HAP-1 (cell line): ENCODE measurements at regions not wholly inside any gene's neighbourhood (a gene's known extent, or its start where the extent isn't known, plus 50 kb on each side); places are given as distances from the start of the nearest gene placed in this dataset.

ENCODE experiments used
- DNase-seq, 2 experiments: peaks; one replicate each; pipeline ENCODE4 v3.0.0-alpha.2; 2016 to 2020; ENCODE audit warnings: low spot score in 2 of 2
- H3K27me3 ChIP-seq: fragments of 250-450 bp; sonication (Bioruptor Pico); 2 replicates; pipeline ENCODE4 v1.5.1; 2020; ENCODE audit warnings: low read depth, mild to moderate bottlenecking, moderate library complexity
- H3K36me3 ChIP-seq: fragments of 250-450 bp; sonication (Bioruptor Pico); replicated peaks from 2 replicates; pipeline ENCODE4 v1.5.1; 2020; ENCODE audit warnings: mild to moderate bottlenecking
- H3K4me1 ChIP-seq: fragments of 250-450 bp; sonication (Bioruptor Pico); 2 replicates; pipeline ENCODE4 v1.5.1; 2020; ENCODE audit warnings: mild to moderate bottlenecking
- H3K4me3 ChIP-seq: fragments of 250-450 bp; sonication (Bioruptor Pico); 2 replicates; pipeline ENCODE4 v1.5.1; 2020; ENCODE audit warnings: mild to moderate bottlenecking, moderate library complexity
- H3K9me3 ChIP-seq: fragments of 250-450 bp; sonication (Bioruptor Pico); 2 replicates; pipeline ENCODE4 v1.5.1; 2020; ENCODE audit warnings: mild to moderate bottlenecking, moderate library complexity
- in situ Hi-C: fragments of 300-500 bp; cut with MboI; formaldehyde crosslinking; loops from 3 replicates; pipeline ENCODE4 v1.14.3; 2020; ENCODE audit warnings: low sequenced_read_pairs, inconsistent platforms, mixed read lengths

DNA sequence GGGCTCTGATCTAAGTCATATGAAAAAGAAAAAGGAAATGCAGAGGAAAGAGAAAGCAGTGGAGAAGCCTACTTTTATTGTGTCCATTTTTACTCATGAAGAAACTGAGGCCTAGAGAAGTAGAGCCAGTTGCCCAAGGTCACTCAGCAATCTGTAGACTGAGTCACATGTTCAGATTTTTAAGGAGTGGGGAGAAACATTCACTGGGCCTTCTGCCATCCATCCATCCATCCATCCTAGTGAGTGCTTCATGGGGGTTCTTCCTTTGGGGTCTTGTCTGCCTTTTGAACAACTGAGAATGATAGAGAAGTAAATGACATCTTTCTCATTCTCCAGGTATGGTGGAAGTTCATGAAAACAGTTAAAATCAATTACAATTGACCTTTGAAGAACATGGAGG is 233.6 kb upstream of the SRRM4 start:
- Histone ChIP-seq H3K9me3 (no peaks in the 10 kb centered on the region), H3K4me1 (no peaks in the 10 kb centered on the region), H3K4me3 (no peak overlapping the region), H3K36me3 (no peaks in the 10 kb centered on the region), H3K27me3 (no peaks in the 10 kb centered on the region)
- no peak for DNase-seq
- in situ Hi-C loops: no loop called here

DNA sequence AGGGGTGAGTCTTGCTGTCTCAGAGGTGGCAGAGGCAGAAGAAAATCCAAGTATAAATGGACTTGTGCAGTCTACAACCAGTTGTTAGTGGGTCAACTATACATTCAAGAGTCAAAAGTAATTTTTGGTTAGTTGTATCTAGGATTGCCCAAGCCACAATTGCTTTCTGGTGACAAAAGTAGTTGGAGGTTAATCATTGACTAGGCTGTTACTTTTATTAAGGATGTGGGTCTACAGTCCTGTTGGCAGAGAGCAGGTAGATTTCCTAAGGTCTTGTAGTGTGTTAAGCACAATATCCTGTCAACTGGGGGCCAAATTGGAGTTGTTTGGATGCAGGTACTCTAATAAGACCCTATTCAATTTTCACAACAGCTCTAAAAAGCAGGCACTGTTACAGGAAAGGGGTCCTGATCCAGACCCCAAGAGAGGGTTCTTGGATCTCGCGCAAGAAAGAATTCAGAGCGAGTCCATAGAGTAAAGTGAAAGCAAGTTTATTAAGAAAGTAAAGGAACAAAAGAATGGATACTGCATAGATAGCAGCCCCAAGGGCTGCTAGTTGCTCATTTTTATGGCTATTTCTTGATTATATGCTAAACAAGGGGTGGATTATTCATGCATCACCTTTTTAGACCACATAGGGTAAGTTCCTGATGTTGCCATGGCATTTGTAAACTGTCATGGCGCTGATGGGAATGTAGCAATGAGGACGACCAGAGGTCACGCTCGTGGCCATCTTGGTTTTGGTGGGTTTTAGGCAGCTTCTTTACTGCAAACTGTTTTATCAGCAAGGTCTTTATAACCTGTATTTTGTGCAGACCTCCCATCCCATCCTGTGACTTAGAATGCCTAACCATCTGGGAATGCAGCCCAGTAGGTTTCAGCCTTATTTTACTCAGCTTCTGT is 232.6 kb upstream of the SRRM4 start:
- H3K27me3 ChIP-seq: no peaks in the 10 kb centered on the region
- no peak for DNase-seq
- no peaks in the 10 kb centered on the region for H3K9me3 ChIP-seq
- H3K4me3 ChIP-seq: no peak overlapping the region
- in situ Hi-C loops: no loop called here
- no peaks in the 10 kb centered on the region for H3K4me1 ChIP-seq
- H3K36me3 ChIP-seq: no peaks in the 10 kb centered on the region

DNA sequence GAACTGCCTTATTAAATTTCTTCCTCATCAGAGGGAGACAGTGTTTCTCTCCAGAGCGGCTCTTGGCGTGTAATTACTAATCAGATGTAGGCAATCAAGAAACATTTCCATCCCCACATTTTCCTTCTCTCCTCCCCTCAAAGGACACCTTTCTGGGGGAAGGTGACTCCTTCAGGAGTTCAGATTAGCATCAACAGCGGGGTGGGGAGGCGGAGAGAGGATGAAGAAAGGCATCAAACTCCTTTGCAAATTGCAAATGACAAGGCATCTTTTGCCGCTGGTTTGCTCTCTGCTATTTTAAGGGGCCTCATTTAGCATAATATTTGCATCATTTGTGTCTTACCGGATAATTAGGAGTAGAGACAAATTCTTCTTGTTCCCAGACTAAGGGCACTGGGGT is 231.7 kb upstream of the SRRM4 start:
- Histone ChIP-seq H3K36me3 (no peaks in the 10 kb centered on the region), H3K4me1 (no peaks in the 10 kb centered on the region), H3K27me3 (no peaks in the 10 kb centered on the region), H3K9me3 (no peaks in the 10 kb centered on the region), H3K4me3 (no peak overlapping the region)
- in situ Hi-C loops: no loop called here
- DNase-seq: no peak

DNA sequence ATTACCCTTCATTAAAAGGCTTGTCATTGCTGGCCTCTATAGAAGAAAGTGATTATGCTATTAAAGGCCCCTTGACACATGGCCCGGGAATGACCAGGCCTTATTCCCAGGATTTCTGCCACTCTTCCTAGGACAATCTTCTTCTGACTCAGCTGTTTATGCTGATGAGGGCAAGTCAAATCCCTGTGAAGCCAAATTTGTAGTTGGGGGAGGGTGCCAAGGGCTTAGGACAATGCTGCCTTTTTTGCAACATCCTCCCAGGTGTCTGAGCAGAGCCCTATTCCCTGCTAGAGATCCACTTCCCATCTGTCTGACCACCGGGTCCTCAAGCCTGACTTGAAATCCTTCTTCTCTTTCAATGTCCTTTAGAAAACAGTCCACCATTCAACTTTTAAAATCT is 230.7 kb upstream of the SRRM4 start:
- Histone ChIP-seq H3K27me3 (no peaks in the 10 kb centered on the region), H3K4me3 (no peak overlapping the region), H3K9me3 (no peaks in the 10 kb centered on the region), H3K36me3 (no peaks in the 10 kb centered on the region), H3K4me1 (no peaks in the 10 kb centered on the region)
- in situ Hi-C loops: no loop called here
- no peak for DNase-seq

- Histone ChIP-seq H3K4me1 (no peaks in the 10 kb centered on the region), H3K36me3 (no peaks in the 10 kb centered on the region), H3K27me3 (no peaks in the 10 kb centered on the region), H3K4me3 (no peak overlapping the region), H3K9me3 (no peaks in the 10 kb centered on the region)
- DNase-seq: no peak
- in situ Hi-C loops: no loop called here
Measured at GRCh38 chr12:118751355-118751754, 230.0 kb upstream of the SRRM4 start.

DNA sequence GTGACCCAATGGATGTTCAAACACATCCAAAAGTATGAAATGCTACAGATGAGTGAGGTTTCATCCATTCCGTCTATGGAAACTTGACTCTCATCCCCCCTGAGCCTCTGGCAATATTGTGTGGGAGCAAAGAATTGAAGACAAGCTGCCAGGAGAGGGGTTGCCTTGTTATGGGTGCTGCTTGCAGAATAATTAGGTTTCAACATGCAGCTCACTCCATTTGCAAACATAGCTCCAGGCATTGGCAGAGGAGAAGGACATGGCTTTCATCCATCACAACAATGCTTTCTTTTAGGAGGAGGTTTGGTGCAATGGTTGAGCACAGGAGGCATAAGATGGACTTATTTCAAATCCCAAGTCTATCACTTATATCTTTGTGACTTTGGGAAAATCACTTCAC is 220.7 kb upstream of the SRRM4 start:
- no peaks in the 10 kb centered on the region for H3K36me3 ChIP-seq

DNA sequence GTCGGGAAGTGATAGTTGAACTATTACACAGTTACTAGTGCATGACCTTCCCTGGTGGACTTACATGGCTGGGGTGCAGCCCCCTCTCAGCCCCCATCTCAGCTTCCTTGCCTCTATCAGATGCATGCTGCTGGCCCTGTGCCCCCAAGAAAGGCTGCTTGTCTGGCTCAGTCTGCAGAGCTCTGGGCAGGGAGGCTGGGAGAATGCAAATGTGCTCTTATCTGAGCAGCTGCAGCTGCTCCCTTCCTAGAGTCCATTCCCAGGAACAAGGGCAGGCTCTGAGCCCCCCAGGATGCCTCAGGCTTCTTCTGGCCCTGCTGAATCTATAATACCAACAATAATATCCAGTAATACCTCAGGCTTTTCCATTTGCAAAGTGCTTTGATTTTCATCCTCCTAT is 218.1 kb upstream of the SRRM4 start:
- Histone ChIP-seq H3K36me3 (no peaks in the 10 kb centered on the region), H3K4me3 (no peak overlapping the region), H3K4me1 (no peaks in the 10 kb centered on the region), H3K9me3 (no peaks in the 10 kb centered on the region), H3K27me3 (no peaks in the 10 kb centered on the region; the same call in 1 of the 2 replicates)
- in situ Hi-C loops: no loop called here
- no peak for DNase-seq

More for the DNA sequence above, 220.7 kb upstream of the SRRM4 start:
- in situ Hi-C loops: no loop called here
- Histone ChIP-seq H3K27me3 (no peaks in the 10 kb centered on the region), H3K4me1 (no peaks in the 10 kb centered on the region), H3K9me3 (no peaks in the 10 kb centered on the region), H3K4me3 (no peak overlapping the region)
- DNase-seq: no peak

- no peaks in the 10 kb centered on the region for H3K9me3 ChIP-seq
- H3K36me3 ChIP-seq: no peaks in the 10 kb centered on the region
- no peaks in the 10 kb centered on the region for H3K27me3 ChIP-seq
- H3K4me3 ChIP-seq: no peak overlapping the region
- no peaks in the 10 kb centered on the region for H3K4me1 ChIP-seq
- DNase-seq: peak in 1 of 2 experiments; percentile 14
- in situ Hi-C loops: no loop called here
Measured at GRCh38 chr12:118773956-118774723, 207.2 kb upstream of the SRRM4 start.

DNA sequence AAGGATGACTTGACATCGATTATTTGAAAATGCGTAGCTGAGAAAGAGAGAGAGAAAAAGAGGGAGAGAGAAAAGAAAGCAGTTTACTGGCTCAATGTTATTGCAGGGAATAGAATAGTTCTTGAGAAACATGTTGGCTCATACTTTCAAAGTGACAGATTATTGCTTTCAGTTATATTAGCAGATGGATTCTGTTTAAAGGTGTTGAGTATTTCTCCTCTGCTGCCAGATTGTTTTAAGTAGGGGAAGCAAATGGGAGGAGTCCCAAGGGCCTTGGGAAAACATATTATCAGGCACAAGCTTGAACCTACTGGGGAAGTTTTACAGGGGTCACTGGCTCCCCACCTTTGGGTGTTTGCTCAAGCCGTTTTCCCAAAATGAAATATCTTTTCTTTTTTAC is 203.8 kb upstream of the SRRM4 start:
- no peaks in the 10 kb centered on the region for H3K9me3 ChIP-seq
- no peaks in the 10 kb centered on the region for H3K36me3 ChIP-seq
- in situ Hi-C loops: no loop called here
- H3K27me3 ChIP-seq: no peaks in the 10 kb centered on the region
- no peak overlapping the region for H3K4me3 ChIP-seq
- no peak for DNase-seq
- H3K4me1 ChIP-seq: no peaks in the 10 kb centered on the region

DNA sequence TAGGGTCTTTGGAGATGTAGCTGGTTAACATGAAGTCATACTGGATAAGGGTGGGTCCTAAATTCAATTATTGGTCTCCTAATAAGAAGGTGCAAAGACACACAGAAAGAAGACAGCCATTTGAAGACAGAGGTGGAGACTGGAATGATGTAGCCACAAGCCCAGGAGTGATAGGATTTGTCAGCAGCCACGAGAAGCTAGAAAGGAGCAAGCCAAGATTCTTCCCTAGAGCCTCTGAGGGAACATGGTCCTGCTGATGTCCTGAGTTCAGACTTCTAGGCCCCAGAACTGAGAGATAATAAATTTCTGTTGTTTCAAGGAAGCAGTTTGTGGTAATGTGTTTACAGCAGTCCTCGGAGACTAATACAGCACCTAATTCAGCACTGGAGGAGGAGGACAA is 203.3 kb upstream of the SRRM4 start:
- in situ Hi-C loops: no loop called here
- Histone ChIP-seq H3K36me3 (no peaks in the 10 kb centered on the region), H3K27me3 (no peaks in the 10 kb centered on the region), H3K9me3 (no peaks in the 10 kb centered on the region), H3K4me1 (no peaks in the 10 kb centered on the region), H3K4me3 (no peak overlapping the region)
- DNase-seq: no peak

DNA sequence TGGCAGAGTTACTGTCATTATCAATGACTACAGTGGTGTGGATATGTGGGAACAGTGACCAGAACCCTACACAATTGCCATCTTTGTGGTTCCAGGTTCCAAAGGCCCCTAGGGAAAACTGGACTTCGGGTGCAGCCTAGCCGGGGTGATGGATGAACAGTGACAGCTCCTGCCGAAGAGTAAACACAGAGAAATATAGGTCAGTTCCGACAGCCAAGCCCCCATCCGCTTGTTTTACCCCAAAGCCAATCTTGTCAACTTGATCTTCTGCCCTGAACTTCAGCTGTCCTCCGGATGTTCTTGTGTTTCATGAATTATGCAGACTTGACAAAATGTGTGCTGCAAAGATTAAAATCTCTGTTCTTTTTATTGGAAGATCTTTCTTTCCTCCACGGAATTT is 200.4 kb upstream of the SRRM4 start:
- H3K9me3 ChIP-seq: no peaks in the 10 kb centered on the region
- H3K27me3 ChIP-seq: no peaks in the 10 kb centered on the region
- H3K4me1 ChIP-seq: no peaks in the 10 kb centered on the region
- DNase-seq: no peak
- no peaks in the 10 kb centered on the region for H3K36me3 ChIP-seq
- in situ Hi-C loops: no loop called here
- H3K4me3 ChIP-seq: no peak overlapping the region

GRCh38 chr12:118781692-118782091 is 199.6 kb upstream of the SRRM4 start:
- H3K4me3 ChIP-seq: no peak overlapping the region
- DNase-seq: no peak
- H3K4me1 ChIP-seq: no peaks in the 10 kb centered on the region
- in situ Hi-C loops: no loop called here
- H3K9me3 ChIP-seq: no peaks in the 10 kb centered on the region
- H3K27me3 ChIP-seq: no peaks in the 10 kb centered on the region
- no peaks in the 10 kb centered on the region for H3K36me3 ChIP-seq

GRCh38 chr12:118783703-118784102 is 197.6 kb upstream of the SRRM4 start:
- no peaks in the 10 kb centered on the region for H3K4me1 ChIP-seq
- H3K4me3 ChIP-seq: no peak overlapping the region
- no peaks in the 10 kb centered on the region for H3K36me3 ChIP-seq
- DNase-seq: no peak
- no peaks in the 10 kb centered on the region for H3K9me3 ChIP-seq
- in situ Hi-C loops: no loop called here
- no peaks in the 10 kb centered on the region for H3K27me3 ChIP-seq

GRCh38 chr12:118790578-118790977 is 190.8 kb upstream of the SRRM4 start:
- H3K9me3 ChIP-seq: no peaks in the 10 kb centered on the region
- in situ Hi-C loops: no loop called here
- H3K4me1 ChIP-seq: no peaks in the 10 kb centered on the region
- H3K36me3 ChIP-seq: no peaks in the 10 kb centered on the region
- H3K27me3 ChIP-seq: no peaks in the 10 kb centered on the region
- no peak for DNase-seq
- no peak overlapping the region for H3K4me3 ChIP-seq
